Spleen (tissue), 11 donors: ENCODE measurements at regions not wholly inside any gene's neighbourhood (a gene's known extent, or its start where the extent isn't known, plus 50 kb on each side); places are given as distances from the start of the nearest gene placed in this dataset.

ENCODE experiments used
- DNase-seq: peaks from one replicate; pipeline ENCODE4 v3.0.0-alpha.2; 2020
- H3K27ac ChIP-seq, 8 donors: fragments of 200-600 bp; sonication (generic) in 7 of 8; 1 replicate in 4 of 8; 2 replicates in 4 of 8; pipeline versions ENCODE4 v1.5.0 to v1.8.0; 2016 to 2021; ENCODE audit warnings: inconsistent platforms in 4 of 8, mild to moderate bottlenecking in 4 of 8, moderate library complexity in 1 of 8
- H3K27me3 ChIP-seq, 7 donors: fragments of 200-600 bp; sonication (generic) in 6 of 7; replicated peaks in 1 of 7; 1 replicate in 4 of 7; 2 replicates in 3 of 7; pipeline versions ENCODE4 v1.5.0 to v1.8.0; 2016 to 2021; ENCODE audit warnings: inconsistent platforms in 3 of 7, mild to moderate bottlenecking in 1 of 7
- H3K36me3 ChIP-seq, 6 donors: fragments of 200-600 bp; sonication (generic) in 5 of 6; 1 replicate in 4 of 6; 2 replicates in 2 of 6; pipeline versions ENCODE4 v1.5.0 to v1.8.0; 2016 to 2021; ENCODE audit warnings: inconsistent platforms in 2 of 6
- H3K4me1 ChIP-seq, 6 donors: fragments of 200-600 bp; sonication (generic) in 5 of 6; 1 replicate in 3 of 6; 2 replicates in 3 of 6; pipeline versions ENCODE4 v1.5.0 to v1.8.0; 2016 to 2021; ENCODE audit warnings: inconsistent platforms in 3 of 6
- H3K4me3 ChIP-seq, 8 donors: fragments of 200-600 bp; sonication (generic) in 7 of 8; 1 replicate in 4 of 8; 2 replicates in 4 of 8; pipeline versions ENCODE4 v1.5.0 to v1.8.0; 2016 to 2021; ENCODE audit warnings: inconsistent platforms in 4 of 8, mild to moderate bottlenecking in 4 of 8, moderate library complexity in 2 of 8
- H3K9me3 ChIP-seq, 8 donors: fragments of 200-600 bp; sonication (generic) in 7 of 8; 1 replicate in 4 of 8; 2 replicates in 4 of 8; pipeline versions ENCODE4 v1.5.0 to v1.8.0; 2016 to 2021; ENCODE audit warnings: inconsistent platforms in 4 of 8
- CTCF ChIP-seq, 11 experiments: fragments of 200-600 bp in 7 of 11; fragments of 450-650 bp in 4 of 11; sonication (generic) in 4 of 11; IDR thresholded peaks in 8 of 11; conservative IDR thresholded peaks in 3 of 11; 1 replicate in 7 of 11; 2 replicates in 4 of 11; pipeline versions ENCODE4 v1.4.0 to v1.8.0; 2016 to 2021; ENCODE audit warnings: antibody characterized with exemption in 11 of 11, inconsistent platforms in 4 of 11, mild to moderate bottlenecking in 1 of 11
- POLR2A ChIP-seq, 3 donors: fragments of 450-650 bp; IDR thresholded peaks; one replicate each; pipeline ENCODE4 v1.5.1; 2017; ENCODE audit warnings: antibody characterized with exemption in 3 of 3, mild to moderate bottlenecking in 1 of 3
- POLR2AphosphoS5 ChIP-seq, 3 donors: sonication (generic); formaldehyde crosslinking; IDR thresholded peaks; one replicate each; pipeline ENCODE4 v1.5.1; 2017; ENCODE audit warnings: antibody characterized with exemption in 3 of 3
- WGBS, 5 donors: extraction: QIAGEN DNeasy Blood & Tissue Kit in 3 of 5; methylation state at CpG; one replicate each; pipeline versions ENCODE4 v1.1.5 to v1.1.7; 2013 to 2018; 5-methylcytosine and 5-hydroxymethylcytosine counted together
- intact Hi-C: fragments of 100-400 bp; cut with DNase I; formaldehyde crosslinking; loops from one replicate; pipeline ENCODE4 v1.15.0; 2023; ENCODE audit warnings: low total_unique reads
- donor health status: healthy with polysubstance abuse.
- donor health status: DM: no; HTN: no; CAD: no; lungs with moderate emphysema.
- donor health status: DM: no; HTN: no; CAD: no.
- donor health status: Bipolar disorder and iron deficiency.
- donor health status: healthy.
- donor health status: DM: no; HTN: no; CAD: no.
- donor health status: DM: yes; HTN: yes; CAD: no.

GRCh38 chr3:144160627-144161026, 189.0 kb downstream of the DIPK2A start:
- TF ChIP-seq POLR2A (IDR thresholded peaks at IDR 0.05) (no peak), CTCF (IDR thresholded peaks at IDR 0.05 in 8 of 11, conservative IDR thresholded peaks at IDR 0.05 in 3 of 11) (no peak)
- H3K27ac ChIP-seq, result no peak overlapping the region

GRCh38 chr3:144162042-144162441, 190.4 kb downstream of the DIPK2A start:
- 93 to 100% (median 94%) methylated on average over 1 of the region's 1 CpG for WGBS, 5 donors
- TF ChIP-seq POLR2AphosphoS5 (IDR thresholded peaks at IDR 0.05) (no peak), CTCF (IDR thresholded peaks at IDR 0.05 in 8 of 11, conservative IDR thresholded peaks at IDR 0.05 in 3 of 11) (no peak), POLR2A (IDR thresholded peaks at IDR 0.05) (no peak)
- no peak for DNase-seq
- no peaks in the 10 kb centered on the region for H3K4me1 ChIP-seq
- no peak overlapping the region for H3K4me3 ChIP-seq
- intact Hi-C loops, result no loop called here
- peaks cover 0 to 14% (median 0%) of the 10 kb centered on the region in 8 donors for H3K9me3 ChIP-seq
- H3K27ac ChIP-seq, result no peak overlapping the region
- H3K27me3 ChIP-seq, result no peaks in the 10 kb centered on the region
- no peaks in the 10 kb centered on the region for H3K36me3 ChIP-seq

More at GRCh38 chr3:144160627-144161026, 189.0 kb downstream of the DIPK2A start:
- Histone ChIP-seq H3K27me3 (no peaks in the 10 kb centered on the region), H3K9me3 (peaks cover 0 to 16% (median 0%) of the 10 kb centered on the region in 8 donors), H3K4me1 (no peaks in the 10 kb centered on the region), H3K4me3 (no peak overlapping the region), H3K36me3 (no peaks in the 10 kb centered on the region)
- DNase-seq, result no peak
- intact Hi-C loops, result no loop called here

GRCh38 chr3:144164352-144164751, 192.7 kb downstream of the DIPK2A start:
- no peaks in the 10 kb centered on the region for H3K36me3 ChIP-seq
- no peaks in the 10 kb centered on the region for H3K27me3 ChIP-seq
- H3K4me1 ChIP-seq, result no peaks in the 10 kb centered on the region
- H3K27ac ChIP-seq, result no peak overlapping the region
- DNase-seq, result no peak
- intact Hi-C loops, result no loop called here
- peaks cover 0 to 10% (median 0%) of the 10 kb centered on the region in 8 donors for H3K9me3 ChIP-seq
- WGBS, 5 donors, result 72 to 94% (median 80%) methylated on average over 1 of the region's 1 CpG
- TF ChIP-seq POLR2AphosphoS5 (IDR thresholded peaks at IDR 0.05) (no peak), POLR2A (IDR thresholded peaks at IDR 0.05) (no peak), CTCF (IDR thresholded peaks at IDR 0.05 in 8 of 11, conservative IDR thresholded peaks at IDR 0.05 in 3 of 11) (no peak)
- no peak overlapping the region for H3K4me3 ChIP-seq

GRCh38 chr3:144165482-144165881, 193.9 kb downstream of the DIPK2A start:
- no peak overlapping the region for H3K27ac ChIP-seq
- H3K4me3 ChIP-seq, result no peak overlapping the region
- no peaks in the 10 kb centered on the region for H3K27me3 ChIP-seq
- TF ChIP-seq POLR2A (IDR thresholded peaks at IDR 0.05) (no peak), CTCF (IDR thresholded peaks at IDR 0.05 in 8 of 11, conservative IDR thresholded peaks at IDR 0.05 in 3 of 11) (no peak), POLR2AphosphoS5 (IDR thresholded peaks at IDR 0.05) (no peak)
- intact Hi-C loops, result no loop called here
- no peaks in the 10 kb centered on the region for H3K36me3 ChIP-seq
- H3K9me3 ChIP-seq, result no peaks in the 10 kb centered on the region
- H3K4me1 ChIP-seq, result no peaks in the 10 kb centered on the region
- 45 to 77% (median 61%) methylated on average over 2 of the region's 2 CpGs for WGBS, 5 donors
- no peak for DNase-seq
